ENCODE measurements at regions not wholly inside any gene's neighbourhood (a gene's known extent, or its start where the extent isn't known, plus 50 kb on each side); places are given as distances from the start of the nearest gene placed in this dataset.

DNA sequence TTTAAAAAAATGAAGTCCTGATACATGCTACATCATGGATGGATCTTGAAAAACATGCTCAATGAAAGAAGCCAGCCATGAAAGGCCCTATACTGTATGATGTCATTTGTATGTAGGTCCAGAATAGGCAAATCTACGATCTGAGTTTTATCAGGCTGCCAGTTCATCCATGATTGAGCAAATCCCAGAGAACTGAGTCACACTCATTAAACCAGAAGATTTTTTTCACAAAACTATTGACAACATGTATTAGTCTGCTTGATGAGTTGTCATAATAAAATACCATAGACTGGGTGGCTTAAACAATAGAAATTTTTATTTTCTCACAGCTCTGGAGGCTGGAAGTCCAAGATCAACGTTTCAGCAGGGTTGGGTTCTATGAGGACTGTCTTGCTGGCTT is 130.7 kb downstream of the MREG start:
- Histone ChIP-seq H3K4me1 (ENCODE audit: control insufficient read depth, low read length) (no peaks in the 10 kb centered on the region), H3F3A (ENCODE audit: control insufficient read depth, insufficient read depth) (no peaks in the 10 kb centered on the region), H3K4me3 (ENCODE audit: low read length) (no peak overlapping the region), H3K79me2 (ENCODE audit: control insufficient read depth, low read length) (no peaks in the 10 kb centered on the region), H3K27ac (ENCODE audit: low read depth, low read length) (no peak overlapping the region), H3K9me2 (replicated peaks; ENCODE audit: control insufficient read depth, low read length) (no peaks in the 10 kb centered on the region), H3K9me3 (ENCODE audit: control insufficient read depth, insufficient read depth, low read length) (no peaks in the 10 kb centered on the region), H3K4me2 (ENCODE audit: low read length) (no peak overlapping the region), H4K20me1 (ENCODE audit: control insufficient read depth, insufficient read depth, low read depth, low read length) (no peaks in the 10 kb centered on the region), H3K36me3 (ENCODE audit: control insufficient read depth, low read length) (no peaks in the 10 kb centered on the region), H3K27me3 (ENCODE audit: control insufficient read depth, low read length) (peaks cover 2% of the 10 kb centered on the region; the same call in 1 of the 2 replicates)
- no peak for TF ChIP-seq EZH2phosphoT487 (IDR thresholded peaks at IDR 0.05; ENCODE audit: borderline replicate concordance, low read length)

DNA sequence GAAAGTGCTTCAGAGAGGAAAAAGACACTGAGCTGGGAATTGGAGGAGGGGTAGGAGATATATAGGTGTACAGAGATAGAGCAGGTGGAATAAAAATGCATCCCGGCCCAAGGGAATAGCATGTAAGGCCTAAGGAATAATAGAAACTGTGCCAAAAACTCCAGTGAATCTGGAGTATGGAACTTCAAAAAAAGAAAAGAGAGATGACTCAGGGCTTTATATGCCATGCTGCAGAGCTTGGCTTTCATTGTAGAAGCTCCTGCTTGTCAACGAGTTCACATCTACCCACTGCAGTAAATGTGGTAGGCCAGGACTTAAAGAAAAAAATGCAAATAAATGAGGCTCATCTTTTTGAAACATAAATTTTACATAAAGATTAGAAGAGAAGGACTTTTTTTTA is 131.8 kb downstream of the MREG start:
- Histone ChIP-seq H4K20me1 (ENCODE audit: control insufficient read depth, insufficient read depth, low read depth, low read length) (no peaks in the 10 kb centered on the region), H3K4me3 (ENCODE audit: low read length) (no peak overlapping the region), H3K9me3 (ENCODE audit: control insufficient read depth, insufficient read depth, low read length) (no peaks in the 10 kb centered on the region), H3K27me3 (ENCODE audit: control insufficient read depth, low read length) (no peaks in the 10 kb centered on the region), H3K27ac (ENCODE audit: low read depth, low read length) (no peak overlapping the region), H3K79me2 (ENCODE audit: control insufficient read depth, low read length) (no peaks in the 10 kb centered on the region), H3K9me2 (replicated peaks; ENCODE audit: control insufficient read depth, low read length) (no peaks in the 10 kb centered on the region), H3K4me2 (ENCODE audit: low read length) (no peak overlapping the region), H3K36me3 (ENCODE audit: control insufficient read depth, low read length) (no peaks in the 10 kb centered on the region), H3K4me1 (ENCODE audit: control insufficient read depth, low read length) (no peaks in the 10 kb centered on the region), H3F3A (ENCODE audit: control insufficient read depth, insufficient read depth) (no peaks in the 10 kb centered on the region)
- no peak for TF ChIP-seq EZH2phosphoT487 (IDR thresholded peaks at IDR 0.05; ENCODE audit: borderline replicate concordance, low read length)
- TF ChIP-seq, protein P1, sequence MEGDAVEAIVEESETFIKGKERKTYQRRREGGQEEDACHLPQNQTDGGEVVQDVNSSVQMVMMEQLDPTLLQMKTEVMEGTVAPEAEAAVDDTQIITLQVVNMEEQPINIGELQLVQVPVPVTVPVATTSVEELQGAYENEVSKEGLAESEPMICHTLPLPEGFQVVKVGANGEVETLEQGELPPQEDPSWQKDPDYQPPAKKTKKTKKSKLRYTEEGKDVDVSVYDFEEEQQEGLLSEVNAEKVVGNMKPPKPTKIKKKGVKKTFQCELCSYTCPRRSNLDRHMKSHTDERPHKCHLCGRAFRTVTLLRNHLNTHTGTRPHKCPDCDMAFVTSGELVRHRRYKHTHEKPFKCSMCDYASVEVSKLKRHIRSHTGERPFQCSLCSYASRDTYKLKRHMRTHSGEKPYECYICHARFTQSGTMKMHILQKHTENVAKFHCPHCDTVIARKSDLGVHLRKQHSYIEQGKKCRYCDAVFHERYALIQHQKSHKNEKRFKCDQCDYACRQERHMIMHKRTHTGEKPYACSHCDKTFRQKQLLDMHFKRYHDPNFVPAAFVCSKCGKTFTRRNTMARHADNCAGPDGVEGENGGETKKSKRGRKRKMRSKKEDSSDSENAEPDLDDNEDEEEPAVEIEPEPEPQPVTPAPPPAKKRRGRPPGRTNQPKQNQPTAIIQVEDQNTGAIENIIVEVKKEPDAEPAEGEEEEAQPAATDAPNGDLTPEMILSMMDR (IDR thresholded peaks at IDR 0.05; ENCODE audit: low read depth, low read length, poor library complexity, severe bottlenecking) = no peak

- H3K4me1 ChIP-seq (ENCODE audit: control insufficient read depth, low read length) = no peaks in the 10 kb centered on the region
Measured at GRCh38 chr2:215880970-215881369, 132.4 kb downstream of the MREG start.

More at GRCh38 chr2:215880970-215881369, 132.4 kb downstream of the MREG start:
- Histone ChIP-seq H3K4me2 (ENCODE audit: low read length) (no peak overlapping the region), H3K9me3 (ENCODE audit: control insufficient read depth, insufficient read depth, low read length) (no peaks in the 10 kb centered on the region), H4K20me1 (ENCODE audit: control insufficient read depth, insufficient read depth, low read depth, low read length) (no peaks in the 10 kb centered on the region), H3K27me3 (ENCODE audit: control insufficient read depth, low read length) (no peaks in the 10 kb centered on the region), H3K27ac (ENCODE audit: low read depth, low read length) (no peak overlapping the region), H3K9me2 (replicated peaks; ENCODE audit: control insufficient read depth, low read length) (no peaks in the 10 kb centered on the region), H3K79me2 (ENCODE audit: control insufficient read depth, low read length) (no peaks in the 10 kb centered on the region), H3F3A (ENCODE audit: control insufficient read depth, insufficient read depth) (no peaks in the 10 kb centered on the region), H3K4me3 (ENCODE audit: low read length) (no peak overlapping the region), H3K36me3 (ENCODE audit: control insufficient read depth, low read length) (no peaks in the 10 kb centered on the region)
- TF ChIP-seq EZH2phosphoT487 (IDR thresholded peaks at IDR 0.05; ENCODE audit: borderline replicate concordance, low read length) = no peak
- TF ChIP-seq, protein P1 (IDR thresholded peaks at IDR 0.05; ENCODE audit: low read depth, low read length, poor library complexity, severe bottlenecking) = no peak

All from DOHH2 (cell line).